Keratinocyte (primary cell): ENCODE measurements at regions not wholly inside any gene's neighbourhood (a gene's known extent, or its start where the extent isn't known, plus 50 kb on each side); places are given as distances from the start of the nearest gene placed in this dataset.

Experiments
- CTCF ChIP-seq, 3 experiments: IDR thresholded peaks in 1 of 3; conservative IDR thresholded peaks in 1 of 3; optimal IDR thresholded peaks in 1 of 3; 2 replicates in 2 of 3; 3 replicates in 1 of 3; pipeline versions ENCODE3 to v1.5.1; 2011; ENCODE audit warnings: low read length in 3 of 3, mild to moderate bottlenecking in 3 of 3, moderate library complexity in 2 of 3, control low read depth in 1 of 3, inconsistent platforms in 1 of 3; ENCODE audit not compliant: insufficient read depth in 2 of 3; ENCODE audit errors: extremely low read depth in 1 of 3
- EZH2 ChIP-seq: IDR thresholded peaks from one replicate; pipeline ENCODE4 v1.6.1; 2012; ENCODE audit warnings: inconsistent platforms, mild to moderate bottlenecking, low read length, moderate library complexity

DNA sequence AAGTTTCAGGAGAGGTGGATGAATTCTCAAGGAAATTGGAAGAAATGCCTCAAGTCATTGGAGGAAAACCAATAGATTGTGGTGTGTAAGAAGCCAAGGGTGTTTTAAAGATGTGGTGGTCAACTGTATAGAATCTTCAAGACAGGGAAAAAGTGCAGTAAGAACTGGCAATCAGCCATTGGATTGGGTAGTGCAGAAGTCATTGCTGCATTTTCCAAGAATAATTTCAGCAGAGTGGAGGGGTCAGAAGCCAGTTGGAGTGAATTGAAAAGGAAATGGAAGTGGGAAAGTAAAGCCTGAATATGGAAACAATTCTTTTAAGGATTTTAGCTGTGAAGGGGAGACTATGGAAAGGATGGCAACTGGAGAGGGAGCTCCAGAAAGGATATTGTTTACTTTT, 128.2 kb upstream of the TMEM170B start:
- no peak for TF ChIP-seq CTCF (optimal IDR thresholded peaks at IDR 0.05 in 1 of 3, IDR thresholded peaks at IDR 0.05 in 1 of 3, conservative IDR thresholded peaks at IDR 0.05 in 1 of 3; ENCODE audit: extremely low read depth in 1 of 3, insufficient read depth in 2 of 3, low read length in 3 of 3)
- no peak for TF ChIP-seq EZH2
